ENCODE measurements at regions not wholly inside any gene's neighbourhood (a gene's known extent, or its start where the extent isn't known, plus 50 kb on each side); places are given as distances from the start of the nearest gene placed in this dataset.

DNA sequence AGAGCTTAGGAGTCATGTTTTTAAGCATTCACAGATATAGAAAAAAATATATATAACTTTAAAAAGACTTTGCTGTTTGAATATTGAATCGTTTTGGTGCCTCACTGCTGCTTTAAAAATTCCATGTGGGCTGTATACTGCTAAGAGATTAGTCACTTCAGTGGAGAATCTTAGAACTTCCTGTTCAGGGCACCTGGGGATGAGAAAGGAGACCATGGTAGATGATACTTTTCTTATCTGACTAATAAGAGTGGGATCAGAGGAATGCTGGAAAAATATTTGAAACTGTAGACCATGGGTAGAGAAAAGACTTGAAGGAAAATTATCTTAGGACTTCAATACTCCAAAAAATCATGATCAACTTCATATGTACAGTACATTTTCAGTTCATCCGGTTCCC lies 442.2 kb upstream of the SETBP1 start:
- Mint-ChIP-seq H3K9me3 (ENCODE audit: low read depth) (no peaks in the 10 kb centered on the region), H3K4me3 (ENCODE audit: unreplicated experiment) (no peak overlapping the region), H3K36me3 (ENCODE audit: low read depth) (no peaks in the 10 kb centered on the region), H3K4me1 (ENCODE audit: low read depth) (peaks cover 5% of the 10 kb centered on the region), H3K27me3 (ENCODE audit: low read depth) (no peaks in the 10 kb centered on the region), H3K27ac (ENCODE audit: unreplicated experiment) (no peak overlapping the region)
- DNase-seq (ENCODE audit: low spot score) = no peak
- TF ChIP-seq, protein P1, sequence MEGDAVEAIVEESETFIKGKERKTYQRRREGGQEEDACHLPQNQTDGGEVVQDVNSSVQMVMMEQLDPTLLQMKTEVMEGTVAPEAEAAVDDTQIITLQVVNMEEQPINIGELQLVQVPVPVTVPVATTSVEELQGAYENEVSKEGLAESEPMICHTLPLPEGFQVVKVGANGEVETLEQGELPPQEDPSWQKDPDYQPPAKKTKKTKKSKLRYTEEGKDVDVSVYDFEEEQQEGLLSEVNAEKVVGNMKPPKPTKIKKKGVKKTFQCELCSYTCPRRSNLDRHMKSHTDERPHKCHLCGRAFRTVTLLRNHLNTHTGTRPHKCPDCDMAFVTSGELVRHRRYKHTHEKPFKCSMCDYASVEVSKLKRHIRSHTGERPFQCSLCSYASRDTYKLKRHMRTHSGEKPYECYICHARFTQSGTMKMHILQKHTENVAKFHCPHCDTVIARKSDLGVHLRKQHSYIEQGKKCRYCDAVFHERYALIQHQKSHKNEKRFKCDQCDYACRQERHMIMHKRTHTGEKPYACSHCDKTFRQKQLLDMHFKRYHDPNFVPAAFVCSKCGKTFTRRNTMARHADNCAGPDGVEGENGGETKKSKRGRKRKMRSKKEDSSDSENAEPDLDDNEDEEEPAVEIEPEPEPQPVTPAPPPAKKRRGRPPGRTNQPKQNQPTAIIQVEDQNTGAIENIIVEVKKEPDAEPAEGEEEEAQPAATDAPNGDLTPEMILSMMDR (IDR thresholded peaks at IDR 0.05) = no peak

DNA sequence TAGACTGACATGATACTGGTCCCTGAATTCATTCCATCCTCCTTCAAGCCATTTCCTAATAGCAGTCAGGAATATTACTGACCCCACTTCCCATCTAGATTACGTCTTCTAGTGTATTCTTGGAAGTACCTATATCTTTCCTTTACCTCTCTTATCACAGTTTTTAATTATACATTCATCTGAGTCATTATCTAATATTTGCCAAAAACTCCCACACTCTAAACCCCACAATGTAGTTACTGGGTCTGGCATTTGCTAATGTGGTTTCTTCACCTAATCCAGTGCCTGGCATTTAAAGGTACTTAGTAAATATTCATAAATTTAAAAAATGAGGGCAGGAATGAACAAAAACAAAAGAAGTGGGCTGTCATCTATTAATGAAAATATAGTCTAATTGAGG lies 441.8 kb upstream of the SETBP1 start:
- H3K4me3 Mint-ChIP-seq (ENCODE audit: unreplicated experiment) = no peak overlapping the region
- H3K27me3 Mint-ChIP-seq (ENCODE audit: low read depth) = no peaks in the 10 kb centered on the region
- TF ChIP-seq, protein P1 (IDR thresholded peaks at IDR 0.05) = no peak
- no peaks in the 10 kb centered on the region for H3K36me3 Mint-ChIP-seq (ENCODE audit: low read depth)
- no peaks in the 10 kb centered on the region for H3K9me3 Mint-ChIP-seq (ENCODE audit: low read depth)
- H3K4me1 Mint-ChIP-seq (ENCODE audit: low read depth) = peaks cover 5% of the 10 kb centered on the region
- no peak for DNase-seq (ENCODE audit: low spot score)
- no peak overlapping the region for H3K27ac Mint-ChIP-seq (ENCODE audit: unreplicated experiment)

- no peak overlapping the region for H3K4me3 Mint-ChIP-seq (ENCODE audit: unreplicated experiment)
- H3K4me1 Mint-ChIP-seq (ENCODE audit: low read depth) = peaks cover 5% of the 10 kb centered on the region
- DNase-seq (ENCODE audit: low spot score) = no peak
- H3K36me3 Mint-ChIP-seq (ENCODE audit: low read depth) = no peaks in the 10 kb centered on the region
- TF ChIP-seq, protein P1 (IDR thresholded peaks at IDR 0.05) = no peak
- no peak overlapping the region for H3K27ac Mint-ChIP-seq (ENCODE audit: unreplicated experiment)
- no peaks in the 10 kb centered on the region for H3K9me3 Mint-ChIP-seq (ENCODE audit: low read depth)
- no peaks in the 10 kb centered on the region for H3K27me3 Mint-ChIP-seq (ENCODE audit: low read depth)
Measured at GRCh38 chr18:44241020-44241419, 439.7 kb upstream of the SETBP1 start.

- Mint-ChIP-seq H3K9me3 (ENCODE audit: low read depth) (no peaks in the 10 kb centered on the region), H3K4me1 (ENCODE audit: low read depth) (no peaks in the 10 kb centered on the region), H3K4me3 (ENCODE audit: unreplicated experiment) (no peak overlapping the region), H3K27ac (ENCODE audit: unreplicated experiment) (no peak overlapping the region), H3K27me3 (ENCODE audit: low read depth) (no peaks in the 10 kb centered on the region), H3K36me3 (ENCODE audit: low read depth) (no peaks in the 10 kb centered on the region)
- no peak for DNase-seq (ENCODE audit: low spot score)
- TF ChIP-seq, protein P1 (IDR thresholded peaks at IDR 0.05) = no peak
Measured at GRCh38 chr18:44245019-44245418, 435.7 kb upstream of the SETBP1 start.

GRCh38 chr18:44246001-44246400 lies 434.7 kb upstream of the SETBP1 start:
- no peaks in the 10 kb centered on the region for H3K36me3 Mint-ChIP-seq (ENCODE audit: low read depth)
- H3K4me3 Mint-ChIP-seq (ENCODE audit: unreplicated experiment) = no peak overlapping the region
- no peak for DNase-seq (ENCODE audit: low spot score)
- H3K9me3 Mint-ChIP-seq (ENCODE audit: low read depth) = peaks cover 1% of the 10 kb centered on the region
- TF ChIP-seq, protein P1 (IDR thresholded peaks at IDR 0.05) = no peak
- no peaks in the 10 kb centered on the region for H3K27me3 Mint-ChIP-seq (ENCODE audit: low read depth)
- no peak overlapping the region for H3K27ac Mint-ChIP-seq (ENCODE audit: unreplicated experiment)
- no peaks in the 10 kb centered on the region for H3K4me1 Mint-ChIP-seq (ENCODE audit: low read depth)

Data from chondrocyte (in vitro differentiated cells).